ENCODE measurements at regions not wholly inside any gene's neighbourhood (a gene's known extent, or its start where the extent isn't known, plus 50 kb on each side); places are given as distances from the start of the nearest gene placed in this dataset.
"Not testable (repeated sequence)": the region's sequence is repeated elsewhere in the genome, so short reads cannot be mapped to it uniquely, and the experiment has no call there.

- no peak for DNase-seq (ENCODE audit: low spot score)
Measured at GRCh38 chrX:139026811-139027210, 315.3 kb upstream of the FGF13 start.

- no peak for DNase-seq (ENCODE audit: low spot score)
Measured at GRCh38 chrX:139026406-139026805, 314.9 kb upstream of the FGF13 start.

- no peak for DNase-seq (ENCODE audit: low spot score)
Measured at GRCh38 chrX:139025816-139026215, 314.3 kb upstream of the FGF13 start.

GRCh38 chrX:139023531-139023930 lies 312.0 kb upstream of the FGF13 start:
- DNase-seq (ENCODE audit: low spot score): no peak

- no peak for DNase-seq (ENCODE audit: low spot score)
Measured at GRCh38 chrX:139020801-139021200, 309.3 kb upstream of the FGF13 start.

- DNase-seq (ENCODE audit: low spot score): no peak
Measured at GRCh38 chrX:139018436-139018835, 306.9 kb upstream of the FGF13 start.

GRCh38 chrX:139015627-139016026 lies 304.1 kb upstream of the FGF13 start:
- no peak for DNase-seq (ENCODE audit: low spot score)

- no peak for DNase-seq (ENCODE audit: low spot score)
Measured at GRCh38 chrX:139008185-139008584, 296.7 kb upstream of the FGF13 start.

GRCh38 chrX:139003856-139004527 lies 292.5 kb upstream of the FGF13 start:
- DNase-seq (ENCODE audit: low spot score): not testable (repeated sequence)

- DNase-seq (ENCODE audit: low spot score): no peak
Measured at GRCh38 chrX:139002319-139002718, 290.8 kb upstream of the FGF13 start.

- DNase-seq (ENCODE audit: low spot score): no peak
Measured at GRCh38 chrX:138996268-138996667, 284.8 kb upstream of the FGF13 start.

GRCh38 chrX:138995458-138995857 lies 283.9 kb upstream of the FGF13 start:
- no peak for DNase-seq (ENCODE audit: low spot score)

GRCh38 chrX:138990425-138990824 lies 278.9 kb upstream of the FGF13 start:
- DNase-seq (ENCODE audit: low spot score): not testable (repeated sequence)

- no peak for DNase-seq (ENCODE audit: low spot score)
Measured at GRCh38 chrX:138986866-138987265, 275.3 kb upstream of the FGF13 start.

GRCh38 chrX:138986235-138986634 lies 274.7 kb upstream of the FGF13 start:
- no peak for DNase-seq (ENCODE audit: low spot score)

- no peak for DNase-seq (ENCODE audit: low spot score)
Measured at GRCh38 chrX:138982365-138982764, 270.8 kb upstream of the FGF13 start.

GRCh38 chrX:138964501-138964900 lies 253.0 kb upstream of the FGF13 start:
- no peak for DNase-seq (ENCODE audit: low spot score)

- not testable (repeated sequence) for DNase-seq (ENCODE audit: low spot score)
Measured at GRCh38 chrX:138962419-138962818, 250.9 kb upstream of the FGF13 start.

- DNase-seq (ENCODE audit: low spot score): no peak
Measured at GRCh38 chrX:138954976-138955375, 243.5 kb upstream of the FGF13 start.

- no peak for DNase-seq (ENCODE audit: low spot score)
Measured at GRCh38 chrX:138946926-138947325, 235.4 kb upstream of the FGF13 start.

GRCh38 chrX:138945219-138945618 lies 233.7 kb upstream of the FGF13 start:
- DNase-seq (ENCODE audit: low spot score): no peak

GRCh38 chrX:138939038-138939437 lies 227.5 kb upstream of the FGF13 start:
- DNase-seq (ENCODE audit: low spot score): no peak

- no peak for DNase-seq (ENCODE audit: low spot score)
Measured at GRCh38 chrX:138938003-138938402, 226.5 kb upstream of the FGF13 start.

- no peak for DNase-seq (ENCODE audit: low spot score)
Measured at GRCh38 chrX:138931212-138931611, 219.7 kb upstream of the FGF13 start.

- DNase-seq (ENCODE audit: low spot score): no peak
Measured at GRCh38 chrX:138930583-138930945, 219.0 kb upstream of the FGF13 start.
